Loucy (cell line): ENCODE measurements at regions not wholly inside any gene's neighbourhood (a gene's known extent, or its start where the extent isn't known, plus 50 kb on each side); places are given as distances from the start of the nearest gene placed in this dataset.
"Not testable (repeated sequence)": the region's sequence is repeated elsewhere in the genome, so short reads cannot be mapped to it uniquely, and the experiment has no call there.

Experiments used
- EZH2phosphoT487 ChIP-seq: fragments of 200-600 bp; IDR thresholded peaks from 2 replicates; pipeline ENCODE4 v1.6.1; 2018; ENCODE audit warnings: antibody characterized with exemption, mild to moderate bottlenecking, moderate library complexity, borderline replicate concordance
- TF ChIP-seq, protein P1 (sequence below): fragments of 200-600 bp; sonication (generic); conservative IDR thresholded peaks from 2 replicates; pipeline ENCODE4 v1.5.1; 2014; ENCODE audit warnings: mild to moderate bottlenecking, antibody characterized with exemption, low read length

- TF ChIP-seq, protein P1, sequence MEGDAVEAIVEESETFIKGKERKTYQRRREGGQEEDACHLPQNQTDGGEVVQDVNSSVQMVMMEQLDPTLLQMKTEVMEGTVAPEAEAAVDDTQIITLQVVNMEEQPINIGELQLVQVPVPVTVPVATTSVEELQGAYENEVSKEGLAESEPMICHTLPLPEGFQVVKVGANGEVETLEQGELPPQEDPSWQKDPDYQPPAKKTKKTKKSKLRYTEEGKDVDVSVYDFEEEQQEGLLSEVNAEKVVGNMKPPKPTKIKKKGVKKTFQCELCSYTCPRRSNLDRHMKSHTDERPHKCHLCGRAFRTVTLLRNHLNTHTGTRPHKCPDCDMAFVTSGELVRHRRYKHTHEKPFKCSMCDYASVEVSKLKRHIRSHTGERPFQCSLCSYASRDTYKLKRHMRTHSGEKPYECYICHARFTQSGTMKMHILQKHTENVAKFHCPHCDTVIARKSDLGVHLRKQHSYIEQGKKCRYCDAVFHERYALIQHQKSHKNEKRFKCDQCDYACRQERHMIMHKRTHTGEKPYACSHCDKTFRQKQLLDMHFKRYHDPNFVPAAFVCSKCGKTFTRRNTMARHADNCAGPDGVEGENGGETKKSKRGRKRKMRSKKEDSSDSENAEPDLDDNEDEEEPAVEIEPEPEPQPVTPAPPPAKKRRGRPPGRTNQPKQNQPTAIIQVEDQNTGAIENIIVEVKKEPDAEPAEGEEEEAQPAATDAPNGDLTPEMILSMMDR: not testable (repeated sequence)
- TF ChIP-seq EZH2phosphoT487: not testable (repeated sequence)
These were observed 381.8 kb upstream of the MIS18BP1 start for GRCh38 chr14:45634651-45635441.
